ENCODE measurements at regions not wholly inside any gene's neighbourhood (a gene's known extent, or its start where the extent isn't known, plus 50 kb on each side); places are given as distances from the start of the nearest gene placed in this dataset.
"Not testable (repeated sequence)": the region's sequence is repeated elsewhere in the genome, so short reads cannot be mapped to it uniquely, and the experiment has no call there.

DNA sequence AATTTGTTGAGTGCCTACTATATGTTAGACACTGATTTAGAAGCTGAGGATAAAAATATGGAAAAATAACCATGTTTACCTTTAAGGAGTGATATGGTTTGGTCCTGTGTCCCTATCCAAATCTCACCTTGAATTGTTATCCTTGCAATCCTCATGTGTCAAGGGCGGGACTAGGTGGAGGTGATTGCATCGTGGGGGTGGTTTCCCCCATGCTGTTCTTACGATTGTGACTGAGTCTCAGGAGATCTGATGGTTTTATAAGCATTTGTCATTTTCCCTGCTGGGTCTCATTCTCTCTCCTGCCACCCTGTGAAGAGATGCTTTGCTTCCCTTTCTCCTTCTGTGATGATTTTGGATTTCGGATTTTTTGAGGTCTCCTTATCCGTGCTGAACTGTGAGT, 876.4 kb downstream of the DTWD2 start:
- TF ChIP-seq, protein P1, sequence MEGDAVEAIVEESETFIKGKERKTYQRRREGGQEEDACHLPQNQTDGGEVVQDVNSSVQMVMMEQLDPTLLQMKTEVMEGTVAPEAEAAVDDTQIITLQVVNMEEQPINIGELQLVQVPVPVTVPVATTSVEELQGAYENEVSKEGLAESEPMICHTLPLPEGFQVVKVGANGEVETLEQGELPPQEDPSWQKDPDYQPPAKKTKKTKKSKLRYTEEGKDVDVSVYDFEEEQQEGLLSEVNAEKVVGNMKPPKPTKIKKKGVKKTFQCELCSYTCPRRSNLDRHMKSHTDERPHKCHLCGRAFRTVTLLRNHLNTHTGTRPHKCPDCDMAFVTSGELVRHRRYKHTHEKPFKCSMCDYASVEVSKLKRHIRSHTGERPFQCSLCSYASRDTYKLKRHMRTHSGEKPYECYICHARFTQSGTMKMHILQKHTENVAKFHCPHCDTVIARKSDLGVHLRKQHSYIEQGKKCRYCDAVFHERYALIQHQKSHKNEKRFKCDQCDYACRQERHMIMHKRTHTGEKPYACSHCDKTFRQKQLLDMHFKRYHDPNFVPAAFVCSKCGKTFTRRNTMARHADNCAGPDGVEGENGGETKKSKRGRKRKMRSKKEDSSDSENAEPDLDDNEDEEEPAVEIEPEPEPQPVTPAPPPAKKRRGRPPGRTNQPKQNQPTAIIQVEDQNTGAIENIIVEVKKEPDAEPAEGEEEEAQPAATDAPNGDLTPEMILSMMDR (IDR thresholded peaks at IDR 0.05; ENCODE audit: poor library complexity, severe bottlenecking), result no peak
- no peak for TF ChIP-seq RAD21 (conservative IDR thresholded peaks at IDR 0.05)
- no peak for TF ChIP-seq EP300 (conservative IDR thresholded peaks at IDR 0.05; ENCODE audit: poor library complexity, severe bottlenecking)
- TF ChIP-seq MXI1 (conservative IDR thresholded peaks at IDR 0.05; ENCODE audit: poor library complexity, severe bottlenecking), result no peak
- no peak for TF ChIP-seq EZH2 (IDR thresholded peaks at IDR 0.05; ENCODE audit: borderline replicate concordance, insufficient read depth, low read length, poor library complexity, severe bottlenecking)
- no peaks in the 10 kb centered on the region for H3K79me2 ChIP-seq (replicated peaks; ENCODE audit: insufficient read depth, low read length)
- H2AFZ ChIP-seq (ENCODE audit: low read depth, low read length), result no peak overlapping the region
- no peak overlapping the region for H3K4me3 ChIP-seq (ENCODE audit: low read length)
- no peaks in the 10 kb centered on the region for H3K9me3 ChIP-seq (ENCODE audit: low read length)
- H3F3A ChIP-seq (ENCODE audit: insufficient read depth, low read length, poor library complexity, severe bottlenecking), result no peaks in the 10 kb centered on the region
- no peaks in the 10 kb centered on the region for H3K9me2 ChIP-seq (ENCODE audit: insufficient read depth, low read length)
- no peaks in the 10 kb centered on the region for H3K27me3 ChIP-seq (ENCODE audit: insufficient read depth, low read depth, low read length)
- H3K9ac ChIP-seq (ENCODE audit: low read length), result no peak overlapping the region
- H4K20me1 ChIP-seq (ENCODE audit: insufficient read depth), result no peaks in the 10 kb centered on the region
- no peak overlapping the region for H3K4me2 ChIP-seq (ENCODE audit: low read length)
- no peaks in the 10 kb centered on the region for H3K36me3 ChIP-seq (ENCODE audit: insufficient read depth, low read length)
- no peak overlapping the region for H3K27ac ChIP-seq (ENCODE audit: low read length)

DNA sequence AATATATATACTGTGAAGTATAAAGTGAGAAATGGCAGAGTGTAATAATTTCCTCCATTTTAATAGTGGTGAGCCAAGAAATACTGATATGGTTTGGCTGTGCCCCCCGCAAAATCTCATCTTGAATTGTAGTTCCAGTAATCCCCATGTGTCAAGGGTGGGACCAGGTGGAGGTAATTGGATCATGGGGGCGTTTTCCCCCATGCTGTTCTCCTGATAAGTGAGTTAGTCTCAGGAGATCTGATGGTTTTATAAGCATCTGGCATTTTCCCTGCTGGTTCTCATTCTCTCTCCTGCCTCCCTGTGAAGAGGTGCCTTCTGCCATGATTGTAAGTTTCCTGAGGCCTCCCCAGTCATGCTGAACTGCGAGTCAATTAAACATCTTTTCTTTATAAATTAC, 881.1 kb downstream of the DTWD2 start:
- H3K4me2 ChIP-seq (ENCODE audit: low read length); H3K4me3 ChIP-seq (ENCODE audit: low read length); H3K79me2 ChIP-seq (replicated peaks; ENCODE audit: insufficient read depth, low read length); H3K27me3 ChIP-seq (ENCODE audit: insufficient read depth, low read depth, low read length); H3K9ac ChIP-seq (ENCODE audit: low read length); H3K9me3 ChIP-seq (ENCODE audit: low read length); H3K36me3 ChIP-seq (ENCODE audit: insufficient read depth, low read length); H3K9me2 ChIP-seq (ENCODE audit: insufficient read depth, low read length); H3F3A ChIP-seq (ENCODE audit: insufficient read depth, low read length, poor library complexity, severe bottlenecking); H2AFZ ChIP-seq (ENCODE audit: low read depth, low read length); H4K20me1 ChIP-seq (ENCODE audit: insufficient read depth); H3K27ac ChIP-seq (ENCODE audit: low read length): not testable (repeated sequence)

DNA sequence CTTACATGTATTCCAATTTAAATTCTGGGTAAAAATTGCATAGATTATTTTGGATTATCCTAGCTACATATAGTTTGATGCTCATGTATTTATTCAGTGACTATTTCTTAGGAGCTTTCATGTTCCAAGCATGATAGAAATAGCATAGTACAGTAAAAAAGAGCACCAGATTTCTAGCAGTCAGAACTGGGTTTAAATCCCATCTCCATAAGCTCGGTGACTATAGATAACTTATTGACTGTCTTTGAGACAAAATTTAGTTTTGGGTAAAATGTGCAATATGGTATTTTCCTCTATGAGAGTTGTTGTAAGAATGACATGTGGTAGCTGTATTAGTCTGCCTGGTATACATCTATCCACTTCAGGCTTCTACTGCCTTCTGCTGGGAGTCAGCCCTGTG, 889.6 kb downstream of the DTWD2 start:
- Histone ChIP-seq H3K79me2 (replicated peaks; ENCODE audit: insufficient read depth, low read length) (no peaks in the 10 kb centered on the region), H3K9me2 (ENCODE audit: insufficient read depth, low read length) (no peaks in the 10 kb centered on the region), H3K9me3 (ENCODE audit: low read length) (no peaks in the 10 kb centered on the region), H3K9ac (ENCODE audit: low read length) (no peak overlapping the region), H3F3A (ENCODE audit: insufficient read depth, low read length, poor library complexity, severe bottlenecking) (no peaks in the 10 kb centered on the region), H4K20me1 (ENCODE audit: insufficient read depth) (no peaks in the 10 kb centered on the region), H3K4me2 (ENCODE audit: low read length) (no peak overlapping the region), H3K36me3 (ENCODE audit: insufficient read depth, low read length) (no peaks in the 10 kb centered on the region), H3K27me3 (ENCODE audit: insufficient read depth, low read depth, low read length) (no peaks in the 10 kb centered on the region), H2AFZ (ENCODE audit: low read depth, low read length) (no peak overlapping the region), H3K27ac (ENCODE audit: low read length) (no peak overlapping the region), H3K4me3 (ENCODE audit: low read length) (no peak overlapping the region)
- TF ChIP-seq TAF1 (IDR thresholded peaks at IDR 0.05; ENCODE audit: low read depth) (no peak), RAD21 (conservative IDR thresholded peaks at IDR 0.05) (no peak), SMC3 (conservative IDR thresholded peaks at IDR 0.05; ENCODE audit: poor library complexity) (no peak), EZH2 (IDR thresholded peaks at IDR 0.05; ENCODE audit: borderline replicate concordance, insufficient read depth, low read length, poor library complexity, severe bottlenecking) (no peak), POLR2AphosphoS5 (IDR thresholded peaks at IDR 0.05) (no peak), MXI1 (conservative IDR thresholded peaks at IDR 0.05; ENCODE audit: poor library complexity, severe bottlenecking) (no peak), EP300 (conservative IDR thresholded peaks at IDR 0.05; ENCODE audit: poor library complexity, severe bottlenecking) (no peak)
- TF ChIP-seq, protein P2, sequence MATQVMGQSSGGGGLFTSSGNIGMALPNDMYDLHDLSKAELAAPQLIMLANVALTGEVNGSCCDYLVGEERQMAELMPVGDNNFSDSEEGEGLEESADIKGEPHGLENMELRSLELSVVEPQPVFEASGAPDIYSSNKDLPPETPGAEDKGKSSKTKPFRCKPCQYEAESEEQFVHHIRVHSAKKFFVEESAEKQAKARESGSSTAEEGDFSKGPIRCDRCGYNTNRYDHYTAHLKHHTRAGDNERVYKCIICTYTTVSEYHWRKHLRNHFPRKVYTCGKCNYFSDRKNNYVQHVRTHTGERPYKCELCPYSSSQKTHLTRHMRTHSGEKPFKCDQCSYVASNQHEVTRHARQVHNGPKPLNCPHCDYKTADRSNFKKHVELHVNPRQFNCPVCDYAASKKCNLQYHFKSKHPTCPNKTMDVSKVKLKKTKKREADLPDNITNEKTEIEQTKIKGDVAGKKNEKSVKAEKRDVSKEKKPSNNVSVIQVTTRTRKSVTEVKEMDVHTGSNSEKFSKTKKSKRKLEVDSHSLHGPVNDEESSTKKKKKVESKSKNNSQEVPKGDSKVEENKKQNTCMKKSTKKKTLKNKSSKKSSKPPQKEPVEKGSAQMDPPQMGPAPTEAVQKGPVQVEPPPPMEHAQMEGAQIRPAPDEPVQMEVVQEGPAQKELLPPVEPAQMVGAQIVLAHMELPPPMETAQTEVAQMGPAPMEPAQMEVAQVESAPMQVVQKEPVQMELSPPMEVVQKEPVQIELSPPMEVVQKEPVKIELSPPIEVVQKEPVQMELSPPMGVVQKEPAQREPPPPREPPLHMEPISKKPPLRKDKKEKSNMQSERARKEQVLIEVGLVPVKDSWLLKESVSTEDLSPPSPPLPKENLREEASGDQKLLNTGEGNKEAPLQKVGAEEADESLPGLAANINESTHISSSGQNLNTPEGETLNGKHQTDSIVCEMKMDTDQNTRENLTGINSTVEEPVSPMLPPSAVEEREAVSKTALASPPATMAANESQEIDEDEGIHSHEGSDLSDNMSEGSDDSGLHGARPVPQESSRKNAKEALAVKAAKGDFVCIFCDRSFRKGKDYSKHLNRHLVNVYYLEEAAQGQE (IDR thresholded peaks at IDR 0.05; ENCODE audit: borderline replicate concordance), result no peak
- TF ChIP-seq, protein P1 (IDR thresholded peaks at IDR 0.05; ENCODE audit: poor library complexity, severe bottlenecking), result no peak
